GM12878 (cell line): ENCODE measurements at regions not wholly inside any gene's neighbourhood (a gene's known extent, or its start where the extent isn't known, plus 50 kb on each side); places are given as distances from the start of the nearest gene placed in this dataset.

Source experiments
- ATAC-seq: fragments of 200-7000 bp; cut with Tn5 transposase; 3 replicates; pipeline ENCODE4 v1.9.1; 2020; ENCODE audit warnings: mild to moderate bottlenecking, moderate library complexity
- BruUV-seq: library from RNA; stranded (reverse); fragments of 400-500 nt; replicated peaks from 2 replicates; lab custom pipeline; 2021; lab: Mats Ljungman, UMichigan
- CTCF ChIA-PET: fragments of 300-600 bp; sonication (Branson Sonifier 250); formaldehyde crosslinking; extraction: SDS; loops from one replicate; lab custom pipeline; 2021; ENCODE audit warnings: inconsistent platforms; lab: Yijun Ruan, JAX
- POLR2A ChIA-PET: fragments of 350-600 bp; formaldehyde crosslinking; extraction: SDS; loops from one replicate; lab custom pipeline; 2021; ENCODE audit warnings: inconsistent platforms; lab: Charles Lee
- RAD21 ChIA-PET: fragments of 300-600 bp; sonication (Branson Sonifier 250); formaldehyde crosslinking; loops from one replicate; lab custom pipeline; 2023; ENCODE audit warnings: antibody characterized with exemption; ENCODE audit not compliant: unreplicated experiment; lab: Charles Lee
- SMC1A ChIA-PET: fragments of 300-600 bp; sonication (Branson Sonifier 250); formaldehyde crosslinking; loops from one replicate; lab custom pipeline; 2023; ENCODE audit not compliant: unreplicated experiment, uncharacterized antibody; lab: Charles Lee
- DNase-seq: peaks from one replicate; pipeline ENCODE4 v3.0.0-alpha.2; 2011; ENCODE audit warnings: low read depth, low spot score
- FAIRE-seq: peaks from 3 replicates; lab custom pipeline; 2011; peaks lifted over from hg19 to GRCh38; lab: Jason Lieb, UNC
- H2AFZ ChIP-seq: 2 replicates; pipeline ENCODE4 v1.6.0; 2011; ENCODE audit warnings: low read depth, low read length, control low read depth; ENCODE audit not compliant: control insufficient read depth
- H3K27ac ChIP-seq: 2 replicates; pipeline ENCODE4 v1.5.1; 2011; ENCODE audit warnings: control low read depth; ENCODE audit not compliant: control insufficient read depth, insufficient read depth
- H3K27me3 ChIP-seq, 2 experiments: replicated peaks in 1 of 2; 2 replicates each; pipeline versions ENCODE4 v1.6.0 to v1.6.1; 2011; ENCODE audit warnings: low read length in 1 of 2; ENCODE audit not compliant: control insufficient read depth in 2 of 2, insufficient read depth in 2 of 2
- H3K36me3 ChIP-seq, 2 experiments: 2 replicates each; pipeline ENCODE4 v1.5.1; 2011; ENCODE audit warnings: low read length in 1 of 2; ENCODE audit not compliant: control insufficient read depth in 2 of 2, insufficient read depth in 2 of 2
- H3K4me1 ChIP-seq: 2 replicates; pipeline ENCODE4 v1.6.1; 2011; ENCODE audit warnings: mild to moderate bottlenecking, low read length, moderate library complexity, mixed read lengths; ENCODE audit not compliant: control insufficient read depth, insufficient read depth
- H3K4me2 ChIP-seq: 2 replicates; pipeline ENCODE4 v1.6.0; 2011; ENCODE audit warnings: control low read depth; ENCODE audit not compliant: control insufficient read depth, insufficient read depth
- H3K4me3 ChIP-seq: fragments of 200-600 bp; sonication (generic); 2 replicates; pipeline ENCODE4 v1.5.1; 2016
- H3K79me2 ChIP-seq: 2 replicates; pipeline ENCODE4 v1.6.0; 2011; ENCODE audit warnings: low read length; ENCODE audit not compliant: control insufficient read depth, insufficient read depth
- H3K9ac ChIP-seq: 2 replicates; pipeline ENCODE4 v1.8.0; 2011; ENCODE audit warnings: low read length, control low read depth, mixed read lengths; ENCODE audit not compliant: control insufficient read depth, insufficient read depth
- H3K9me3 ChIP-seq: replicated peaks from 3 replicates; pipeline ENCODE4 v1.5.1; 2011; ENCODE audit warnings: mild to moderate bottlenecking, low read length; ENCODE audit not compliant: control insufficient read depth, insufficient read depth
- H4K20me1 ChIP-seq: 2 replicates; pipeline ENCODE4 v1.6.0; 2011; ENCODE audit not compliant: control insufficient read depth, insufficient read depth
- ASH2L ChIP-seq: fragments of 300-600, 200-600 bp; sonication (generic); IDR thresholded peaks from 2 replicates; pipeline ENCODE4 v1.6.1; 2017; ENCODE audit warnings: low read depth, mild to moderate bottlenecking, borderline replicate concordance
- ZBTB4 ChIP-seq: fragments of 450-650 bp; formaldehyde crosslinking; IDR thresholded peaks from 2 replicates; pipeline ENCODE4 v1.4.0; 2022; ENCODE audit warnings: mild to moderate bottlenecking, moderate library complexity
- ZNF592 ChIP-seq: fragments of 450-650 bp; IDR thresholded peaks from 2 replicates; pipeline ENCODE4 v1.6.1; 2017; ENCODE audit warnings: mild to moderate bottlenecking, moderate library complexity
- WGBS: methylation state at CpG from one replicate; pipeline ENCODE4 v1.1.6; 2016; ENCODE audit warnings: low lambda C conversion rate; ENCODE audit not compliant: insufficient replicate concordance, insufficient coverage; ENCODE audit errors: missing lambda C conversion rate; 5-methylcytosine and 5-hydroxymethylcytosine counted together
- in situ Hi-C: fragments of 300-500 bp; cut with MboI; formaldehyde crosslinking; loops from 9 replicates; pipeline ENCODE4 v1.14.3; 2018; ENCODE audit warnings: mixed read lengths
- intact Hi-C: fragments of 100-400 bp; cut with micrococcal nuclease; formaldehyde crosslinking; loops from one replicate; pipeline ENCODE4 v1.14.2; 2022; ENCODE audit not compliant: unreplicated experiment
- TF ChIP-seq, protein P1 (sequence below): fragments of 450-650 bp; IDR thresholded peaks from 2 replicates; pipeline ENCODE4 v1.6.1; 2017; ENCODE audit warnings: mild to moderate bottlenecking

- TF ChIP-seq, protein P1, sequence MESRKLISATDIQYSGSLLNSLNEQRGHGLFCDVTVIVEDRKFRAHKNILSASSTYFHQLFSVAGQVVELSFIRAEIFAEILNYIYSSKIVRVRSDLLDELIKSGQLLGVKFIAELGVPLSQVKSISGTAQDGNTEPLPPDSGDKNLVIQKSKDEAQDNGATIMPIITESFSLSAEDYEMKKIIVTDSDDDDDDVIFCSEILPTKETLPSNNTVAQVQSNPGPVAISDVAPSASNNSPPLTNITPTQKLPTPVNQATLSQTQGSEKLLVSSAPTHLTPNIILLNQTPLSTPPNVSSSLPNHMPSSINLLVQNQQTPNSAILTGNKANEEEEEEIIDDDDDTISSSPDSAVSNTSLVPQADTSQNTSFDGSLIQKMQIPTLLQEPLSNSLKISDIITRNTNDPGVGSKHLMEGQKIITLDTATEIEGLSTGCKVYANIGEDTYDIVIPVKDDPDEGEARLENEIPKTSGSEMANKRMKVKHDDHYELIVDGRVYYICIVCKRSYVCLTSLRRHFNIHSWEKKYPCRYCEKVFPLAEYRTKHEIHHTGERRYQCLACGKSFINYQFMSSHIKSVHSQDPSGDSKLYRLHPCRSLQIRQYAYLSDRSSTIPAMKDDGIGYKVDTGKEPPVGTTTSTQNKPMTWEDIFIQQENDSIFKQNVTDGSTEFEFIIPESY = no peak
These were observed 301.2 kb upstream of the ARSJ start (continued) for GRCh38 chr4:114280645-114281044.

- H3K9ac ChIP-seq = no peak overlapping the region
- ChIA-PET SMC1A (no interaction called here), POLR2A (no interaction called here), RAD21 (no interaction called here)
- no TSS peak for BruUV-seq
- H3K79me2 ChIP-seq = no peaks in the 10 kb centered on the region
- no peak for DNase-seq
- intact Hi-C loops = no loop called here
- no peak for ATAC-seq
- H3K9me3 ChIP-seq = no peaks in the 10 kb centered on the region
- H2AFZ ChIP-seq = no peak overlapping the region
- H3K4me1 ChIP-seq = no peaks in the 10 kb centered on the region
- no peaks in the 10 kb centered on the region for H3K27me3 ChIP-seq
- FAIRE-seq = no peak
- no peaks in the 10 kb centered on the region for H4K20me1 ChIP-seq
- H3K4me2 ChIP-seq = no peak overlapping the region
- H3K36me3 ChIP-seq = no peaks in the 10 kb centered on the region
- WGBS = 31% methylated on average over 6 of the region's 6 CpGs
- no peak for TF ChIP-seq ASH2L
- no peak for TF ChIP-seq ZBTB4 (CRISPR knock-in tag)
- no peak for TF ChIP-seq ZNF592
- TF ChIP-seq, all 136 proteins: peak for 0
- in situ Hi-C loops = no loop called here
- CTCF ChIA-PET = no interaction called here
- no peak overlapping the region for H3K27ac ChIP-seq
- H3K4me3 ChIP-seq = no peak overlapping the region
These were observed 301.9 kb upstream of the ARSJ start for GRCh38 chr4:114281164-114281960.
